Stimulated activated CD8-positive, alpha-beta memory T cell treated with anti-CD3 and anti-CD28 coated beads, Interleukin-7, amount 100 ng/mL, for 48 hours (primary cell): ENCODE measurements at regions not wholly inside any gene's neighbourhood (a gene's known extent, or its start where the extent isn't known, plus 50 kb on each side); places are given as distances from the start of the nearest gene placed in this dataset.
"Not testable (repeated sequence)": the region's sequence is repeated elsewhere in the genome, so short reads cannot be mapped to it uniquely, and the experiment has no call there.

Experiments
- DNase-seq, 2 donors: peaks; one replicate each; pipeline ENCODE4 v3.0.0-alpha.2; 2020; ENCODE audit warnings: low read depth in 1 of 2; ENCODE audit errors: extremely low read depth in 1 of 2

DNA sequence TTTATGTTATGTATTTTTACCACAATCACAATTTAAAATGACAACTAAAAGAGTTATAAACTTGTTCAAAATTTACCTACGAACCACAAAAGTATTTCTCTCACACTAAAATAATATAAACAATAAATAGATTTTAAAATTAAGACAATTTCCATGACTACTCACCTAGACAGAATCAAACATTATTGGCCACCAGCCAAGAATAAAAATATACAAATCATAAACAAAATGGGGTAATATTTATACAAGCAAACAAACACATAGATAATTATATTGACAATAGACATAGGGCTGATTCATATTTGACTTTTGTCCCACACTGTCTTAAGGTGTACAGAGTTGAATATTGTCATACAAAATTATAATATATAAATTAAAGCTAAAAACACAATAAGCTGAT lies 119.6 kb upstream of the ZNF92 start:
- DNase-seq, result no peak

GRCh38 chr7:65251851-65252620 lies 121.6 kb upstream of the ZNF92 start:
- DNase-seq, result peak in 1 of 2 donors; percentile 14

DNA sequence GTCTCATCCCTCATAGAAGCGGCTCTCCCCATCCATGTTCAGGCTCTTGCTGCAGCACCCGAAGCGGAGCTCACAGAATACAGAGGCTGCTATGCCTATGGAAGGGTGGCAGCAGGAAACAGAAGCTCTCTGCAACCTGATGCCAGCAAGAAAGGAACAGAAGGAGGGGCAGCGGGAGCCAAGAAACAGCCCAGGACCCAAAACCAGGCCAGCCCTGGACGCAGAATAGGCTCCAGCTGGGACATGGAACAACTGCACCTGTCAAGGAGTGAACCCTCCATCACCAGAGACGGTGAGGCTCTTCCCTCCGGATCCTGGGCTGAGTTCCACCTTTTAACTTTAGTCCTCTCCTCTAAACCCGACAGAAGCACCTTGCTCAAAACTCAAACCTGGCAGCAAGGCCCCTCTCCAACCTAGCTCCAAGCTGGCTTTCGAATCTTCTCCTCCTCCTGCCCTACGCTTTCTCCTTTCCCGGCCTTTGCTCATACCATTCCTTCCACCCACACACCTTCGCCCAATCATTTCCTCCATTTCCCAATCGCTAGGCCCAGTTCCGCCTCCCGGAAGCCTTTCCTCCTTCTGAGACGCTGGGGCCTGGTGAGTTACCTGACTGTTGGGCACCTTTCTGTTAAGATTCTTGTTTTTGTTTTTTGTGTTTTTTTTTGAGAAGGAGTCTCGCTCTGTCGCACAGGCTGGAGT lies 122.8 kb upstream of the ZNF92 start:
- DNase-seq, result no peak

DNA sequence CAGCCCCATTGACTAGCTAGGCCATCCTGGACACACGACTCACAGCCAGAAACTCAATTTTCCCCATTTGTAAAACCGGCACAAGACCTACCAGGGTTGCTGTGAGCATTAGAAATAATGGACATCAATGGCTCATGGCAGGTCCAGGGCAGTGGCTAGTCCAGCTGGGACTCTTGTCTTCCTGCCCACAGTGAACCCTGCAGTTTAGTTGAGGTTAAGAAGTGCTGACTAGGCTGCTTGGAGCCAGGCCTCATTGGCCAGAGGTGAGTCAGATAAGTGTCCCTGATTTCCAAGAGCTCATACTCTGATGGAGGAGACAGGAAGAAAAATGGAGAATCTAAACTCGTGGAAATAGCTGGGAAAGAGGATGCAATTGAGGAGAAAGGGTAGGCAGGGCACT lies 123.4 kb upstream of the ZNF92 start:
- no peak for DNase-seq

- no peak for DNase-seq
Measured at GRCh38 chr7:65247491-65247890, 126.2 kb upstream of the ZNF92 start.

DNA sequence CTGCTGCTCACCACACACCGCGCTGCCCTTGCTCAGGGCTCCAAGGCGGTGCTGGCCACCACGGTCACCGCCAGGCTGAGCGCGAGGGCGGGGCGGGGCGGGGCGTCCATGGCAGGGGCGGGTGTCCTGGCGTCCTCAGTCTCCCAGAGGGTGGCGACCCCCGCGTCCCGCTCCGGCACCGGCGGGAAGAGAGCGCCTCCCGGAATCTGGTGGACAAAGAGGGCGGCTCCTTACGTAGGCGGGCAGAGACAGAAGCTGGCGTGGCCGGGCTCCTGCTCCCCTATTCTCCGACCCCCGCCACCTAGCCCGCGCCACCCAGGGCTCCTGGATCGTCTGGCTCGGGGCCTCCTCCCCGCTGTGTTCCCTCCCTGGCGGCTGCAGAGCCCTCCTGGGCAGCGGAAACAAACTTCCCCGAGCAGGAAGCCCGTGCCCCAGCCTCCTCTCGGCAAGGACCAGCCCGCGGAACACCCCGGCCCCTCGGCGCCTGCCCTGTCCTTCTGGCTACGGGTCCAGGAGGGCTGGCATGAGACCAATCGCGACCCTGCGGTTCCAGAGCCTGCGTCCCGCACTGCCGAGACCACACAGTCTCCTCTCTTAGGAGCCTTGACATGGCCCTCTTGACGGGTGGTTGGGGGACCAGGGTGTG lies 133.8 kb upstream of the ZNF92 start:
- no peak for DNase-seq

DNA sequence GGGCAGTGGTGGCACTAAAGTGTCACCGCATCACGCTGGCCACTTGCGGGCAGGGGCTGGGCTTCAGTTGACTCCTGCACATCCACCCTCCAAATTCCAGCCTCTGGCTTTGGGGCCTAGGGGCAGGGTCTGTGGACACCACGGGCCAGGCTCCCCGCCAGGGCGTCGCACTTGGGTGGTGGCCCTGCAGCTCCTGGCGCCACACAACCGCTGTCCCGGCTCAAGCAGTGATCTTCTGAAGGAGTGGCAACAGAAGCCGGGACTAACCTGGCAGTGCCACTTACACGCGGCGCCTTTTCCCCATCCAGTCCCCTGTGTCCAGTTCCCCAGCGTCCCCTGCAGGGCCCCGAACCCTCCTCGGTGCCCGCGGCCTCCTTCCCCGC lies 134.3 kb upstream of the ZNF92 start:
- DNase-seq, result no peak

- no peak for DNase-seq
Measured at GRCh38 chr7:65238785-65239184, 134.9 kb upstream of the ZNF92 start.

DNA sequence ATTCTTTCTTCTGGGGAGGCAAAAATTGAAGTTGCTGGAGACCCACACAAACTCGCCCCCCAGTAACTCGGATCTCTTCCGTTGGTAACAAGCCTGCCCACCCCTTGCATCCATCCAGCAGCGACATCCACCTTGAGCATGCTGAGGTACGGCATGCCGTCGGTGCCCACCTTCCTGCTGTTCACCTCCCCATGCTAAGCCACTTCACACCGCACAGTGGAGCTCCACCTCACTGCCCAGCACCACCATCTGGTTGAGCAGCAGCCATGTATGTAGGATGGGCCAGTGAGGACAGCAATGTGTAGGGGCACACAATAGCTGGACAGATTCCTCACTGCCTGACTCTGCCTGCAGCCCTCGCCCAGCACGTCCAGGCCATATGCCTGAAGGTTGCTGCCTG lies 138.1 kb upstream of the ZNF92 start:
- no peak for DNase-seq

DNA sequence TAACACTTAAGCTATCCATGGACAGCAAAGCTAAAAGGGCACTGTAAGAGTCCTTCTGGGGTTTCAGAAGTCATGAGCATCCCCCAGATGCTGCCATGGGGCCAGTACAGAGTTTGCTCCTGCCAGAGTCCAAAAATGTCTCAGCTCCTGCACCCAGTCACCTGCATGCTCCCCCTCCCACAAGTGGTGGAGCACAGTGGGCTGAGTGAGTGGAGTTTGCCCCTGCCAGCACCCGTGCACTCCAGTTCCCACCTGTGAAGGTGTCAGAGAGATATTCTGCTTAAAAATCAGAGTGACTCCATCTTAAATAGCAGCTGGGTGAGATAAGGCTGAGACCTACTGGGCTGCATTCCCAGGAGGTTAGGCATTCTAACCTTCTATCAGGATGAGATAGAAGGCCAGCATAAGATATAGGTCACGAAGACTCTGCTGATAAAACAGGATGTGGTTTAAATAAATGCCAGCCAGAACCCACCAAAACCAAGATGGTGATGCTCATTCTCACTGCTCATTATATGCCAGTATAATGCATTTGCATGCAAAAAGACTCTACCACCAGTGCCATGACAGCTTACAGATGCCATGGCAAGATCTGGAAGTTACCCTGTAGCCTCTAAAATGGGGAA lies 140.1 kb upstream of the ZNF92 start:
- no peak for DNase-seq

- no peak for DNase-seq
Measured at GRCh38 chr7:65230231-65230630, 143.4 kb upstream of the ZNF92 start.

DNA sequence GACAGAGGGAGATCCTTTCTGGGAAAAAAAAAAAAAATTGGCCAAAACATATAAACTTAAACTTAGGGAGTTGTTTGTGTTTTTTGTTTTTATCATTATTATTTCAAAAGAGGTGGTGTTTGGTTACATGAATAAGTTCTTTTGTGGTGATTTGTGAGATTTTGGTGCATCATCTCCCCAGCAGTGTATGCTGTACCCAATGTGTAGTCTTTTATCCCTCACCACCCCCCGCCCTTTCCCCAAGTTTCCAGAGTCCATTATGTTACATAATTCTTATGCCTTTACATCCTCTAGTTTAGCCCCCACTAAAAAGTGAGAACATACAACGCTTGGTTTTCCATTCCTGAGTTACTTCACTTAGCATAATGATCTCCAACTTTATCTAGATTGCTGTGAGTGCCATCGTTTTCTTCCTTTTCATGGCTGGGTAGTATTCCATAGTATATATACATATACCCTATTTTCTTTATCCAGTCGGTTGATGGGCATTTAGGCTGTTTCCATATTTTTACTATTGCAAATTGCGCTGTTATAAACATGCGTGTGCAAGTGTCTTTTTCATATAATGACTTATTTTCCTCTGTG lies 148.1 kb upstream of the ZNF92 start:
- DNase-seq, result no peak

GRCh38 chr7:65222655-65223054 lies 151.0 kb upstream of the ZNF92 start:
- no peak for DNase-seq

DNA sequence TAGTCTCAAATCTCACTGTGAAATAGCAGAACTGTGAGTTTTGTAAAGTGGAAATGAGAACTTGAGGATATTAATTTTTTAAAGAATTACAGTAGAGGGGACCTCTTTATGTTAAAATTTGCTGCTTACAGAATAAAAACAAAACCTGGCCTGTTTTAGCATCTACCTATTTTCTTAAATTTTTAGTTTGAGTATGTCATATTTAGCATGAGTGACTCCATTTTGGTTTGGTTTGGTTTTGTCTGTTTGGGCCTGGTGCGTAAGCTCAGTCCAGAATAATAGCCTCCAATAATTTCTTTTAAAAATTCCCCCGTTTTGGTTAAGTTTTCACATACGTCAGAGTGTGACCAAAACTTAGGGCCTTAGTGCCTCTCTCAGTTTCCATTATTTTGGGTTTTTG lies 152.0 kb upstream of the ZNF92 start:
- no peak for DNase-seq

- no peak for DNase-seq
Measured at GRCh38 chr7:65219623-65220022, 154.0 kb upstream of the ZNF92 start.

DNA sequence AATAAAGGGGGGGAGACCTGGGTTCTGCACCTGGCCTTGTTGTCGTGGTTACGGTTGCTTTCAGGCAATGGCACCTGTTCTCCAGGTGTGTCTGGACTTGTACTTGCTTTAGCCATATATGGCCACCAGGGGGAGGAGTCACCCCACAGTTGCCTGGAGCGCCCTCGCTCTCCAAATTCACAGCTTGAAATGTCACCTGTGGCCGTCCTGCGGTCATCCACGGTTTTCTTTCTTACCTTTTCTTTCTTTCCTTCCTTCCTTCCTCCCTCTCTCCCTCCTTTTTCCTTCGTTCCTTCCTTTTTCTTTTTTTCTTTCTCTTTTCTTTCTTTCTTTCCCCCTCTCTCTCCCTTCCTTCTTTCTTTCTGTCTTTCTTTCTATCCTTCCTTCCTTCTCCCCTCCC lies 157.2 kb upstream of the ZNF92 start:
- peak in 1 of 2 donors; percentile 40 for DNase-seq

- not testable (repeated sequence) for DNase-seq
Measured at GRCh38 chr7:65213260-65213659, 160.4 kb upstream of the ZNF92 start.

DNA sequence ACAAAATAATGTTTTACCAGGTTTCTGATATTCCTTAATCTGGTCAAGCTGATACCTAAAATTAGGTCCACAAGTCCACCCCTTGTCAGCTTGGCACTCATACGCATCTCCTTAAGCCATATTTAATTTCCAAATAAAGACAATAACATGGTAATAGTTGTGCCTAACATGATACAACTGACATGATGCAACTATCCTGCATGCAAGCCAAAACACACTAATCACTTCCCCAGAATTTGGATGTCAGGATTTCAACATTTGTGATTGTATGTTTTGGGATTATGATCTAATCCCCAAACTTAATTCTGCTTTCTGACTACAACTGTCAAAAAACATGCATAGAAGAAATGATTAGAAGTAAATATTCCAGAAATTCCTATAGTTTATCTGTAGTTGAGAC lies 174.4 kb upstream of the ZNF92 start:
- DNase-seq, result not testable (repeated sequence)

DNA sequence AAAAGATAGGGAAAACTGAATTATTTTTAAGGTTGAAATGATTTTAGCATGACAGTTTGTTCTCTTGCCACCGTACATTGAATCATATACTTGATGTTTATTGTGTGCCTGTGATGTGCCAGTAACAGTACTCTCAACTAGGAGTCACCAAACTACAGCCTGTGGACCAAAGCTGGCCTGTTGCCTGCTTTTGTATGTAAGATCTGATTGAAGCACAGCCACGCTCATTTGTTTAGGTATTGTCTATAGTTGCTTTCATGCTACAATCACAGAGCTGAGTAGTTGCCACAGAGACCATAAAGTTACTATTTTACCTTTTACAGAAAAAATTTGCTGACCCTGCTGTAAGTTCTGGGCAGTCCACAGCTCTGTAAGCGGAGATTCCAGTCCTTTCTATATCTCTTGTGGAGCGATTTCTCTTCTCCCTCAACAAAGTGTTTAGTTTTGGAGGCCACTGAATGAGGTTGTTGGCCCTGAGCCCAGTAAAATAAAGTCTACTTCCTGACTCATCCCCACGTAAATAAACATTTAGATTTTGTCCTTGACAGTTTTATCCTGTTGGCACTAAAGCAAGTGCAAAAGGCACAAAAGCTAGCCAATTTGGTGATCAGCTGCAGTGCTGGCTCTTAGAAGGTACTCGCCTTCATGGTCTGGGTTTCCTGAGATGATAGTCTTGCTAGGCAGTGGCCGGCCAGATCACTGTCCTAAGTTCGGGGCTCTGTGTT lies 180.2 kb upstream of the ZNF92 start:
- not testable (repeated sequence) for DNase-seq

GRCh38 chr7:65177041-65177440 lies 170.6 kb upstream of the ERV3-1 start:
- not testable (repeated sequence) for DNase-seq

GRCh38 chr7:65150105-65150504 lies 143.6 kb upstream of the ERV3-1 start:
- not testable (repeated sequence) for DNase-seq
